HG02678 (cell line): ENCODE measurements at regions not wholly inside any gene's neighbourhood (a gene's known extent, or its start where the extent isn't known, plus 50 kb on each side); places are given as distances from the start of the nearest gene placed in this dataset.

Experiments
- ATAC-seq: cut with Tn5 transposase; IDR thresholded peaks from one replicate; pipeline ENCODE4 v1.9.1; 2021; ENCODE audit warnings: mild to moderate bottlenecking, moderate library complexity; ENCODE audit not compliant: unreplicated experiment

DNA sequence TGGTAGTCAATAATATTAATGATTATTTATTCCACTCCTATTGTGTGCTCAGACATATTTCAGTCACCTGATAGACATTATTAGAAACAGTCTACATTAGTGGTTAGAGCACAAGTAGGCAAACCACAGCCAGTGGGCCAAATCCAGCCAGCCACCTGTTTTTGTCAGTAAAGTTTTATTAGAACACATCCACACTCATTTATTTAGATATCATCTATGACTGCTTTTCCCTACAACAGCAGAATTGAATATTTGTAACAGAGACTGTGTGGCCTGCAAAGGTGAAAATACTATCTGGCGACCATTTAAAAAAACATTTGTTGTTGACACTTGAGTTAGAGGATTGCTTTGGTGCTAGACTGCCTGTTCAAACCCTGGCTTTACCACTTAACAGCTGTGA is 220.0 kb upstream of the ZFP64 start:
- ATAC-seq: no peak

DNA sequence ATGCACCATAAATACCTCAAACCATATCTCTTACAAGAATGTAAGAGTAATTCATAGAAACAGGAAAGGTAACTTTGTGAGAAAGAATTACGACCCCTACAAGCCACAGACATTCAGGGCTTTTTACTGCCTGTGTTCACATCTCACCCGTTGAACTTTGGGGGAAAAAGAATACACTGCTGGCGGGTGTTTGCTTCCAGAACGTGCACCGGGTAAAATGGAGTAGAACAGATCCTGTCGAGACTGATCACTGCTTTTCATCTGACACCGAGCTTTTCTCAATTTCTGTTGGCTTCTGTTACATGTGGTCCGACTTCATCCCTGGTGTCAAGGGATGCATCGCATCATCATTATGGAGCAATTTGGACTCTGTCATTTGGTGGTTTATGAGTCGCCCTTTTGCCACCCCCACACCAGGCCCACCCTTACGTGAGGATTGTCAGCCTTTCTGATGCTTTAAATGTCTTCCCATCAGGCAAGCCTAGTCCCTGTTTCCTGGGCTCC is 219.2 kb upstream of the ZFP64 start:
- ATAC-seq: no peak

DNA sequence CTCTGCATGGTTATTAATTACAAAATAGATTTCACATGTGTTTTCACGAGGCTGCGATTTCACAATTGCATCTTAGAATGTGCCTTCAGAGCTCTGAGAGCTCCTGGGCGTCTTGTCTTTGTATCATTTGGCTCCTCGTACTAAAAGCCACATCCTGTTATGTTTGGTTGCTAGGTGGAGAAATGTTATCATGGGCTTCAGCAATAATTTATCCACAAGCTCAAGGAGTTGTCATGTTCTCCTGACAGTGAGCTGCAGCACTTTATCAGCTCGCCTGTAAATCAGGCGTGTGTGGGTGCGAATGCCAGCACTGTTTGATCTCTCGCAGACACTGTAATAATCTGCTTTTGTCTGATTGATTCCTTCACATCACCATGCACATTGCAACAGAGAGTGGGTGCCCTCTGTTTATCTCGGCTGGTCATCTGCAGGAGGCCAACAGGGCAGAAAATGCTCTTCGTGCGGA is 218.6 kb upstream of the ZFP64 start:
- no peak for ATAC-seq

DNA sequence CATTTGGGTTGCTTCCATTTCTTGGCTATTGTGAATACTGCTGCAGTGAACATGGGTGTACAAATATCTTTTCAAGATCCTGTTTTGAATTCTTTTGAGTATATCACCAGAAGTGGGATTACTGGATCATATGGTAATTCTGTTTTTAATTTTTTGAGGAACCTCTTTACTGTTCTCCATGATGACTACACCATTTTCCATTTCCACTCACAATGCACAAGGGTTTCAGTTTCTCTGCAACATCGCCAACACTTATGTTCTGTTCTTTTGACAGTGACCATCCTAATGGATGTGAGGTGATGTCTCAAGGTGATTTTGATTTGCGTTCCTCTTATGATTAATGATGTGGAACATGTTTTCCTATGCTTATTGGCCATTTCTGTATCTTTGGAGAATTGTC is 214.4 kb upstream of the ZFP64 start:
- no peak for ATAC-seq

DNA sequence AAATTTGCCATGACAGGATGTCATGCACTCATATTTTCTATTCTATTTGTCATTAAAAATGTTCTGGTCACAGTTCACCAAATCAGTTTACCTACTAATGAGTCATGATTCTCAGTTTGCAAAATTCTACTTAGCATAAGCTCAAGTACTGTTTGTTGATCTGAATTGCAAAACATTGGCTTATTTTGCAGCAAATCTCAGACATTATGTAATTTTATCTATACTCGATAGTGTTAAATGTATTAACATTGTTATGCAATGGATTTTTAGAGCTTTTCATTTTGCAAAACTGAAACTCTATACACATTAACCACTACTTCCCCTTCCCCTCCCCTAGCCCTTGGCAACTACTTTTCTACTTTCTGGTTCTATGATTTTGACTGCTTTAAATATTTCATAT is 213.8 kb upstream of the ZFP64 start:
- ATAC-seq: peak; percentile 55

DNA sequence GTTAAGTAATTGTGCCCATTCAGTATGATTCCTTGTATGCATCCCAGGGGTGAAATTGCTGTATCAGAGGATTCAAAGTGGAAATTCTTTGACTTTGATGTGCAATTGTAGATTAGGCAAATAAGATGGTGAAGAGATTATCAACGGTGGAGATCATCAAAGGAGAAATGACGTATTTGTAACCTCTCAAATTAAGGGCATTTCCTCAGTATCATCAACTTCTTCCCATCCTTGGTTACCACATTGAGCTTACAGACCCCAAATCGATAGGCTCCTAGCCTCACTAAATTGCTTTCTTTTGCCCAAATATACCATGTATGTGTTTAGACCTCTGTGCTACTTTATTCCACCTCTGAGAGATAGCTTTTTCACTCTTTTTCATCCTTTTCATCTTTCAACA is 213.1 kb upstream of the ZFP64 start:
- no peak for ATAC-seq

DNA sequence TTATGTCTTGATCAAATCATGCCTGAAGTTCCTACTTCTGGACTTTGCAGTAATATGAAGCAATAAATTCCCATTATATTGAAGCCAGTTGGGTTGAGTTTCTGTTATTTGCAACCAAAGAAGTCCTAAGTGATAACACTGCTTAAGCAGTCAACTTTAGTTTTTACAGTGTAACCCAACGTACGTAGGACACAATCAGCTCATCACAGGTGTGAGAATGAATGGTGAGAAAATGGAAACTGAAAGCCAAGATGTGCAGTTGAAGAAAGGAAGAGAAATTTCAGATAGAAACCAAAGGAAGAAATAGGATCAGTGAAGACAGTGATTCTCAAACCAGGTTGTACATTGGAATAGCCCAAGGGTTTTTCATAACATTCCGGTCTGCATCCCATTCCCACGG is 211.4 kb upstream of the ZFP64 start:
- no peak for ATAC-seq

DNA sequence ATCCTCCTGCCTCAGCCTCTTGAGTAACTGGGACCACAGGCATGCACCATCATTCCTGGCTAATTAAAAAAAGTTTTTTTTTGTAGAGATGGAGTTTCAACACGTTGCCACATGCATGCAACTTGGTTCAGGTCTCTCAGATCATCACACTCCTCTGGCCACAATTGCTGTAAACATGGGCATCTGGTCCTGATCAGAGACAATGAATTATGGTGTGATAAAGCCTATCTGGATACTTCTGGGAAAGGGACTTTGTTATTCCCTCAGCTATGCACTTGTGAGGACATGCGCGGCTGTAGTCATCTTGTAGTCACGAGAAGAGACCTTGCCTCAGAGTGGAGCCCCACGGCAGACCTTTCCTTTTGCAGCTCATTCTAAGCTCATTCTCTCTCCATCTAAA is 210.9 kb upstream of the ZFP64 start:
- ATAC-seq: no peak

DNA sequence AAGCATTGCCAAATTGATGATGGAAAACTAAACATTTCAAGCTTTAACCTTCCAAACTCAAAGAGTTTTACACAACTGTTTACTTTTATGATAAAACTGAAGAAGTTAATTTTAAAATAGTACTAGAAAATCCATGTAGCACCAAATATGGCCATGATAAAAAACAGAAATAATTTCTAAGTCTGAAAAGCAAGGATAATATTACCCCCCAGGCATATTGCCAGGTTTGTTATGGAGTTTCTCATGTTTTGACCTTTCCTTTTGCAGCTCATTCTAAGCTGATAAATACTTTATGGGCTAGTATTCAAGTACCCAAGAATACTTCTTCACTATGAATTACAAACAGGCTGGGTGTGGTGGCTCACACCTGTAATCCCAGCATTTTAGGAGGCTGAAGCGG is 209.9 kb upstream of the ZFP64 start:
- ATAC-seq: no peak

DNA sequence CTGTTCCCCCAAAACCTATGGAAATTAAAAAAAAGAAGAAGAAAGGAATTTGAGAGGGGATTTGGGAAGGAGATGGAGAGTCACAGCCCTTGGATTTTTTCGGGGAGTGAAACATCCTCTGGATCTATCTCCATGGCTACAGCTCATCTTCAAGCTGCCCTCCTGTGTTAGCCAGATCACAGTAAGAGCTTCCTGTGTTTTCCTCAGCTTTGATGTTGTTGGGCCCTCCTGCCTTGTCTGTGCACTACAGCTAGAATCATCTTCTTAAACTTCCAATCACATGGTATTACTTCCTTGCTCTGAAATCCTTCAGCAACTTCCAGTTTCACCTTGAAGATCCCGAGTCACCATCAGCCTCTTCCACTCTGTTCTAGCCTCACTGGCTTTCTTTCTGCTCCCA is 207.8 kb upstream of the ZFP64 start:
- no peak for ATAC-seq

DNA sequence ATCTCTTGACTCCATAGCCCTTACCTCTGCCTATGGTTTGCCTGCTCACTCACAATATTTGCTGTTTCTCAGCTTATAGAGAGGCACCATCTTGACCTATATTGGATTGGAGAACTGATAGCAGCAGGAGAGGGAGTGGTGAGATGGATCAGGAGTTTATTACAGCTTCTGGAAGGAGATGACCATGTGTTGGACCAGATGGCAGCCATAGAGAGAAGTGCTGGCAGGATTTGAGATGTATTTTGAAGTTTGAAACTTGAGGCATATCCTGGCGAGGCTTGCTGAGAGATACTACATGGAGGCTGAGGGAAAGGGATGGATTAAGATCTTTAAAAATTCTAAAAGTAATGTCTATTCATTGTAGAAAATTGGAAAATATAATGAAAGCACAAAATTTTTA is 198.0 kb upstream of the ZFP64 start:
- no peak for ATAC-seq

DNA sequence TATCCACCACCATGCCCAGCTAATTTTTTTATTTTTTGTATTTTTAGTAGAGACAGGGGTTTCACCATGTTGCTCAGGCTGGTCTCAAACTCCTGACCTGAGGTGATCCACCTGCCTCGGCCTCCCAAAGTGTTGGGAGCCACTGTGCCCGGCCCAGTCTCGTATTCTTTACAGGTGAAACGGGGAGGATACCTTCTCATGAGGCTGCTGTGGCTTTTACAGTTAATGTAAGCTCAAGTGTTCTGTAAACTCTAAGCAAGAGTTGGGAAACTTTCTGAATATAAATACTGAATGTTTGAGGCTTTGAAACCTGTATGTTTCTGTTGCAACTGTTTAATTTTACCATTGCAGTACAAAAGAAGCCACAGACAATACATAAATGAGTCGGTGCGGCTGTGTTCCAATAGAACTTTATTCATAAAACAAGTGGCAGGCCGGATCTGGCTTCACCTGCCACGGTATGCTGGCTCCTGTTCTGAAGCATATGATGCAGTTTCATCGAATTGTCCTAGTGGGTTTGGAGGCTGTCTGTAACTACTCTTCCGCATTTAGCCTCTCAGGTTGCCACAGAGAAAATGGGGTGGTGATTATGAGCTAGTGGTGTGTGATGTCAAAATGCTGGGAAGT is 192.5 kb upstream of the ZFP64 start:
- ATAC-seq: no peak

DNA sequence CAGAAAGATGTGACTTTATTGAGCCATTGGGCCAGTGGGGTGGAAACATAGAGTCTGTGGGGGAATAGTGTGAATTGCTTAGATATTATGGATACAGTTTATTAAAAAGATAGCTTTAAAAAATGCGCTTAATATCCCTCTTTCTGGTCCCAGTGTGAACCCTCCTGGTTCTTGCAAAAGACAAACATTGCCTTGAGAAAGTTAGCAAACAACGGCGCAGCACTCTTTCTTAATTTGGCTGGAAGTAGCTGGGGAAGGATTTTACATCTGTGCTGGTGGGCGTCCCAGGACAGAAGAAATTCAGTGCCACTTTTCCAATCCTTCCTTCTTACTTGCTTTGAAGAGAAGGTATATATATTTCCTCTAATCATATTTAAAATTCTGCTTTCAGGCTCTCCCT is 191.4 kb upstream of the ZFP64 start:
- no peak for ATAC-seq

DNA sequence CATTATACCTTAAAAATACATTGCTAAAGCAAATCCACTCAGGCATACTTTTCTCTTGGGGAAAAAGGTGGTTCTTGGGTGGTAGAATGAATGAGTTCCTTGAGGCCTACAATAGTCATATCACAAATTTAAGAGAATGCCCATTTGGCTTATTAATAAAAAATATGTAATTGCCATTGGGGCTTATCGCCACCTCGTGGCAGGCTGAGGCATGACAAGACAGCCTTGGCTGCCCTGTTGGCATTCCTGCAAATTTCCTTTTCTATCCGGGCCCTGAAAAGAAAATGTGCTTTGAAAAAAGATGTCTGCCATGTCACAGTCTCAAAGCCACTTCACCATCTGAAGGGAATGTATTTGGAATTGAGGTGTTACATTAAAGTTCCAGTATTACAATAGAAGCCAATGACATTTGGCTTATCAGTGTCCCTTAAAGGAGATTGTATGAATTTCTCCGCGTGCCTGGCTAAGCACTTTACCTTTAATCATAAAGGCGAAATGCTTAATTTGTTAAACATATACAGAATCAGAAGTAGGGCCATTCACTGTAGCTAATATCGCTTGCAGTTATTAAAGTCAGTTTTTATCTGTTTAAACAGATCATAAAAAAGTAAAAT is 188.3 kb upstream of the ZFP64 start:
- no peak for ATAC-seq

DNA sequence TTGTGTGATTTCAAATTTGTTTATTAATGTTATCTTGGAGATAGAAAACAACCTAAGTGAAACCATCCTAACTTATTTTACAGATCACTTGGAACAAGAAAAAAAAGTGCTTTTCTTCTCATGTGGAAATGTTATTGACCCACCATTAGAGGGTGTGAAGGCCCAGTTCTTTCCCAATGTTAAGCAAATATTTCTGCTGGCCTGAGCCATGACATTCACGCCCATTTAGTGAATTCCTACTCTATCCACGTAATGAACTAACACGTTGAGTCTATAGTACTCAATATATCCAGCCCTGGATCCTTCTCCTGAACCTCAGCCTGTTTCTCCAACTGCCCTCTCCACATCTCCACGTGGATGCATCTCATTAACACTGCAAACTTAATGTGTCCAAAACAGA is 180.6 kb upstream of the ZFP64 start:
- ATAC-seq: no peak

DNA sequence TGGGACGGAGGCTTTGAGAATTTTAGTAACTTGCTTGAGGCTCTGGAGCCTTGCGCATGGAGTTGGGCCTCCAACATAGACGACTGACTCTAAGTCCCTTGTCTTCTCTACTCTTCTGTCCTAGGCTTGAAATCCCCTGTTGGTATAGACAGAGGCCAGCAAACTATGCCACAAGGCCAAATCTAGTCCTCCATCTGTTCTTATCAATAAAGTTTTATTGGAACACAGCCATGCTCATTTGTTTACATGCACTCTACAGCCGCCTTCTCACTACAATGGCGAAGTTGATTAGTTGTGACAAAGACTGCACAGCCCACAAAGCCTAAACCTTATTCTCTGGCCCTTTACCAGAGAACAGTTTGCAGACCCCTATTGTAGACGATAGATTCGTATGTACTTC is 174.1 kb upstream of the ZFP64 start:
- no peak for ATAC-seq

DNA sequence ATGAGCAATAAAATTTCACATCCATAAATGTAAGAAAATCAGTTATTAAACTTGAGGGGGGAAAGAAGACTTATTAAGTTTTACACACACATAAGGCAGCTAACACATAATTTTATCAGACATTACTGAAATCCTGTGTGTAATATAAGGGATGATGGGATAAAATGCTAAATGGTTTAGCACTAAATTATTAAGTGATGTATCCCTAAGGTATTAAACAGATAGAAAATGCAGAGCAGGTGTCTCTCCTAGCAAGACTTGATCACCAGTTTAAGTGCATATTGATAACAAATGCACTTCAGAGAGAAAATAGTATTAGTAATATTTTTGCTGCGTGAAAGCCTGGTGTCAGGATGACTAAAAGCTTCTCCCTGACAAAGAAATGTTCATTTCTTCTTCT is 172.8 kb upstream of the ZFP64 start:
- ATAC-seq: no peak

DNA sequence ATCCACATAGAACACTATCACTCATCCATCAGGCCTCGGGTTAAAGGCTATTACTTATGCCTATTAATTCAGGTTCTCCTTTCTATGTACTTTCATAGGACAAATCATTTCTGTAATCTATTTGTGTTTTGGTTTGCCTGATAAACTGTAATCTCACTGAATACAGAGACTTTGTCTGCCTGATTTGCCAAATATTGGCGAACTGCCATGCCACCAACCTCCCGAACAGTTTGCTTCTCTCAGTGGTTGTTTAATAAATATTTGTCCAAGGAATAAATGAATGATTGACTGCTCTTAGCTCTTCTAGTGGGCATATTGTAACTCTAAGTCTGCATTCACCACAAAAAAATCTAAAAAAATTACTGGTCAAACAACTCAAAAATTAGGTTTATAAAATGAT is 170.1 kb upstream of the ZFP64 start:
- no peak for ATAC-seq

DNA sequence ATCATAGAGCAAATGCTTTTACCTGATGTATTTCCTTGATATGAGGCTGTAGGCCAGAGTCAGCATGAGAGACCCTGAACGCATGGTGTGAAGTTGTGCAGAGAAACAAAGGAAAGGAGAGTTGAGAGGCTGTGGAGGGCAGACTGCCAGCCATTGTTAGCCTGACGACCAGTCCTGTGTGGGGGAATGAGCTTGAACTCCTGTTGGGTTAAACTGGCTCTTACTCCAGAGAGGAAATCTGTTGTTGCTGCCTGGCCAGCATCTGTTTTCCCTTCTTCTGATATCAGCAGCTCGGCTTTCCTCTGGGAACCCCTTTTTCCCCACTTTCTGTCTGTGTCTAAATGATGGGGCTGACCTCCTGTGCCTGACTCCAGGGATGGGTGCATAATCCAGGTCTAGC is 158.2 kb upstream of the ZFP64 start:
- no peak for ATAC-seq

DNA sequence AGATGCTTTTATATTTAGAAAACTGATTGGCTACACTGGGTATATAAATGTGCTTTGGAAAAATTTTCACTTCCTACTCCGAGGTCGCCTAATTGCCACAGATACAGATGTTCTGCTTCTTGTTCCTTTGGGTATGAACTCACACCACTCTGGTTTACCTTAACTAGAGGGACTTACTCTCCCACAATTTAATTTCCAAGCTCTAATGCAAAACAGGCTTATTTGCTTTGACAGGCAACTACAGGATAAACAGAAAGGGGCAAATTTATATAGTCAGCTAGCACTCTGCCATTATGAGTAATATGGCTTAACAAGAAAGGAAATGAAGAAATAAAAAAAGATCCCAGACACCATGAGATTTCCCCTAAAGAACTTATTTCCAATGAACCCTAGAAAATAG is 156.9 kb upstream of the ZFP64 start:
- ATAC-seq: no peak

DNA sequence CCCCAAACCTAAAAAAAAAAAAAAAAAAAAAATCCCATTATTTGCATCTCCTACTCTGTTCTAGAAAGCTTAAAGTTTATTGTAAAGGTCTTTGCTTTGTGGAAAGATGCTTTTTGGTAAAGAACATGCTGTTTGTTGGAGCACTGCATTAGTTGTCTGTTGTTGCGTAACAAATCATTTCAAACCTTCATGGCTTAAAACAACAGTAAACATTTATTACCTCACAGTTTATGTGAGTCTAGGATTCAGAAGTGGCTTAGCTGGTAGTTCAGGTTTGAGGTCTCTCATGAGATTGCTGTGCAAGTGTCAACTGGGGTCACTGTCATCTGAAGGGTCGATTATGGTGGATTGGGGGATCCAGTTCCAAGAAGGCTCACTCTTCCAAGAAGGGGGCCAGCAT is 155.2 kb upstream of the ZFP64 start:
- ATAC-seq: no peak

DNA sequence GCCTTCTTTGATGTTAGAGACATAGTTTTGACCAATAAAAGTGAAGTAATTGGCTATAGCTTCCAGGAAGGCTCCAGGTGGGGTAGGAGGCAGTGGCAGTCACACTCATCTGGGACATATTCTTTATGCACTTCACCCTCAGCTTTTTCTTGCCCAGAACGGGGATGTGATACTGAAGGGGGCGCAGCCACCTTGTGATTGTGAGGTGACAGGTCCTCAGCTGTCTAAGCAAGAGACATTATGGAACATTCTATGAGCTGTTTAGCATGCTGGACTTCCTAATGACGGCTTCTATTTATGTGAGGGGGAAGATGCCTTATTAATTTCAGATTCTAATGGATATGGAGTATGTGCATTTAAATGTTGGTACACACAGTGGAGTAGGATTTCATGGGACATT is 151.3 kb upstream of the ZFP64 start:
- ATAC-seq: no peak

DNA sequence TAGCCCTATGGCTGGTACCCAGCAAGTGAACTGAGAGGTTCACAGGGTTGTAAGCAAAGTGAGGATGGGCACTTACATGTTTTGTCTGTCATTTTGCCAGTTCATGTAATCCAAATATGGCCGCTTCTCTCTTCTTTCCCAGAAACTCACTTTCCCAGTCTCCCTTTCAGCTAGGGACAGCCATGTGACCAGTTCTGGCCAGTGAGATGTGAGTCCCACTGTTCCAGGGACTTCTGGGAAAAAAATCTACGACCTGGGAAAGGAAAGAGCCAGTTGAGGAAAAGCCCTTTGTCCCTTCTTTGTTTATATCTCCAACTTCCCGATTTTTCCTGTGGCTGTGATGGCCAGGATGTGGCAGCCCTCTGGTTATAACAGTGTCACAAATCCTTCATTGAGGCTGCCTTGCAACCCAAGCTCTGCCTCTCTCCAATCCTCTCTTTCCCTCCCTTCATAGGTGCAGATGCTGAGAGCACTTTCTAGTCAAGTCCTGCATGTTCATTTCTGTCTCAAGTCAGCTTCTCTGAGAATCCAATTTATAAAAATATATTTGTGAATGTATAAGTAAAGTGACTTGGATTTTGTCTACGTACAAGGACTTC is 148.6 kb upstream of the ZFP64 start:
- no peak for ATAC-seq
